ENCODE measurements at regions not wholly inside any gene's neighbourhood (a gene's known extent, or its start where the extent isn't known, plus 50 kb on each side); places are given as distances from the start of the nearest gene placed in this dataset.

- TF ChIP-seq, protein P1, sequence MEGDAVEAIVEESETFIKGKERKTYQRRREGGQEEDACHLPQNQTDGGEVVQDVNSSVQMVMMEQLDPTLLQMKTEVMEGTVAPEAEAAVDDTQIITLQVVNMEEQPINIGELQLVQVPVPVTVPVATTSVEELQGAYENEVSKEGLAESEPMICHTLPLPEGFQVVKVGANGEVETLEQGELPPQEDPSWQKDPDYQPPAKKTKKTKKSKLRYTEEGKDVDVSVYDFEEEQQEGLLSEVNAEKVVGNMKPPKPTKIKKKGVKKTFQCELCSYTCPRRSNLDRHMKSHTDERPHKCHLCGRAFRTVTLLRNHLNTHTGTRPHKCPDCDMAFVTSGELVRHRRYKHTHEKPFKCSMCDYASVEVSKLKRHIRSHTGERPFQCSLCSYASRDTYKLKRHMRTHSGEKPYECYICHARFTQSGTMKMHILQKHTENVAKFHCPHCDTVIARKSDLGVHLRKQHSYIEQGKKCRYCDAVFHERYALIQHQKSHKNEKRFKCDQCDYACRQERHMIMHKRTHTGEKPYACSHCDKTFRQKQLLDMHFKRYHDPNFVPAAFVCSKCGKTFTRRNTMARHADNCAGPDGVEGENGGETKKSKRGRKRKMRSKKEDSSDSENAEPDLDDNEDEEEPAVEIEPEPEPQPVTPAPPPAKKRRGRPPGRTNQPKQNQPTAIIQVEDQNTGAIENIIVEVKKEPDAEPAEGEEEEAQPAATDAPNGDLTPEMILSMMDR (IDR thresholded peaks at IDR 0.05) = no peak
These were observed 51.3 kb upstream of the EIF2S2 start for GRCh38 chr20:34163307-34163706.

DNA sequence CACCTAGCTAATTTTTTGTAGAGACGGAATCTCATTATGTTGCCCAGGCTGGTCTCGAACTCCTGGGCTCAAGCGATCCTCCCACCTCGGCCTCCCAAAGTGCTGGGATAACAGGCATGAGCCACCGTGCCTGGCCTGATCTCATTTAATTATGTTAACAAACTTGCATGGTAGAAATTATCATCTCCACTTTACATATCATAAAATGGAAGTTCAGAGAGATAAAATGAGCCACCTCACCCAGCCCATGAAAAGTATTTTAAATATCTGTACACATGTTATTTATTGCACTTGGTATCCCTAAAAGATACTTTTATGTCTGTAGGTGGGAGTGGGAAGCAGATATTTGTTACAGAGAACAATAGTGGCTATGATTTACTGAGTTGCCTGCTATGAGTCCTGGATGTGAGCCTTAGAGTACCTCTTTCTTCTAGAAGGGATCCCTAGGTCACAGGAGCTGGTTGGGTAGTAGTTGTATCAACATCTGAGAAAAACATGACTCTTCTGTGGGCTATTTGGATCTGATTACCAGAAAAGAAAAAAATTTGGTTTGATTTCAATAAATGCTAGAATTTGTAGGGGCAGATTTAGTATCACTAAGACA, 52.4 kb upstream of the EIF2S2 start:
- TF ChIP-seq, protein P1 (IDR thresholded peaks at IDR 0.05) = no peak

DNA sequence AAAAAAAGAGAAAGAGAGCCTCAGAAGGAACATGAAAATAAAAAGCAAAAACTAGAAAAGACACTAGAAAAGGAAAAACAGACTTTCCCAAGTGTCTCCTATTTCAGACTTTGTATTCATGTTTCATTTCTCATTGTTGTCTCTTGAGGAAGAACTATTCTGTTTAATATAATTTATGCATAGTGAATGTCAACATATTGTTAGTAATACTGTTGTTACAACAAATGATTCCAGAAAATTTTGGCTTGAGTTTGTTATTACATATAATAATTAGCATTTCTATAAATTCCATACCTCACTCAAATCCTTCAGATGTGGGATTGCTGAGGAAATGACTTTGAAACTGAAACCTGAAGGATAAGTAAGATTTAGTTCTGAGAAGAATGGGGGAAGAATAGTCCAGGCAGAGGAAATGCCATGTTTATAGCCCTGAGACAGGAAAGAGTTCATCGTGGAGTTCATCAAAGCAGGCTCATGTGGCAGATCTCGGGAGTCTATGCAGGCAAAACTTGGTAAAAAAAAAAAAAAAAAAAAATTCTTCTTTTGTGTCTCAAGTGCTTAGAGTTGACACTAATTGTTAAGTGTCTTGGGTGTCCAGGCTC, 53.1 kb upstream of the EIF2S2 start:
- TF ChIP-seq, protein P1 (IDR thresholded peaks at IDR 0.05) = no peak

DNA sequence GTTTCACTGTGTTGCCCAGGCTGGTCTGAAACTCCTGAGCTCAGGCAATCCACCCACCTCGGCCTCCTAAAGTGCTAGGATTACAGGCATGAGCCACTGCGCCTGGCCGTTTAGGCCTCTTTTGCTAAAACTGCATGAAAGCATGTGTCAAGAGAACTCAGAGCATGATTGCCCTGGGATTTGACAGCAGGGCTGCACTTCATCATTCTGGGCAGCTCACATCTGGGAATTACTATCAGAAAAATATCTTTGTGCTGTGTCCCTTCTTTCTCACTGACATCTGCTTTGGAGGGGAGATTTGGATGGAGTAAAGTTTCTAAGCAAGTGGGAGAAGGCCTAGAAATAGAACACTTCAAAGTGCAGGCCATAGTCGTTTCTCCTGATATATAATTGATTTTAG, 59.6 kb upstream of the EIF2S2 start:
- TF ChIP-seq, protein P1 (IDR thresholded peaks at IDR 0.05) = no peak

DNA sequence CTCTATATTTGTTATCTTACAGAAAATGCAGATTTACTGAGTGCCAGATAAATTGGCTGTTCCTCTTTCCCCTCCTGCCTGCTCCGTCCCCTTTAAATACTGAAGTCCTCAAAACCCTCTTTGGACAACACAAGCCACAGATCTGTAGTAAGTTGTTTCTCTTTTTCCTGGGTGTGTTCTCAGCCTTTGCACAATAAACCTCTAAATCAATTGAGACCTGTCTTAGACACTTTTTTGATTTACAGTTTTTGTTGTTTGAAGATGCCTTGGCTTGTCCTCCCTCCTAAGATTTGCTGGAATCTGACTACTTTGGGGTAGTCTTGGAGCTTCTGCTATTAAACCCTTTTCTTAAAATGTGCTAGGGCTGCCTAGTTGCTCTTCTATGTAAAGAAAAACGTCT, 60.9 kb upstream of the EIF2S2 start:
- TF ChIP-seq, protein P1 (IDR thresholded peaks at IDR 0.05) = no peak

GRCh38 chr20:34175079-34175478, 63.0 kb upstream of the EIF2S2 start:
- TF ChIP-seq, protein P1 (IDR thresholded peaks at IDR 0.05) = no peak

DNA sequence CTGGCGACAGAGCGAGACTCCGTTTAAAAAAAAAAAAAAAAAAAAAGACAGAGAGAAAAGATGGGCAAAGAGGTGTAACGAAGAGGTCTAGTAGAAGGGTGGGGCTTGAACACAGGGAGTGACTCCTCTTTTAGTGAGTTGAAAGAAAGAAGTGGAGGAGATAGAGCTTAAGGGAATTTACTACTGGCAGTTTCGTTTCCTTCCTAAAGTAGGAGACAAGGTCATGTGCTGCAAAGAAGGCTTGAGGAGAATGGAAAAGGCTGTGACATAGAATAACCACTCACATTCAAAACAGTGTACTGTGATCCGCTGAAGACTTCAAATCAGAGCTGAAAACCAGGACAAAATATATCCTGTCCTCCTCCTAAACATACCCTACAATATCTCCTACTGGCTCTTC, 63.8 kb upstream of the EIF2S2 start:
- TF ChIP-seq, protein P1 (IDR thresholded peaks at IDR 0.05) = no peak

GRCh38 chr20:34177052-34177451, 64.2 kb upstream of the ASIP start:
- TF ChIP-seq, protein P1 (IDR thresholded peaks at IDR 0.05) = no peak
